DND-41 (cell line): ENCODE measurements at regions not wholly inside any gene's neighbourhood (a gene's known extent, or its start where the extent isn't known, plus 50 kb on each side); places are given as distances from the start of the nearest gene placed in this dataset.

Experiments
- ATAC-seq: fragments of 200-7000 bp; cut with Tn5 transposase; 3 replicates; pipeline ENCODE4 v1.9.1; 2021; ENCODE audit warnings: low read depth; ENCODE audit not compliant: insufficient read depth
- DNase-seq: peaks from one replicate; pipeline ENCODE4 v3.0.0-alpha.2; 2020
- H2AFZ ChIP-seq: 2 replicates; pipeline ENCODE4 v1.6.0; 2012; ENCODE audit warnings: low read depth, low read length
- H3K27ac ChIP-seq: 2 replicates; pipeline ENCODE4 v1.5.1; 2012; ENCODE audit warnings: low read length, inconsistent platforms
- H3K27me3 ChIP-seq: fragments of 200-600 bp; sonication (generic); 2 replicates; pipeline ENCODE4 v1.6.0; 2012; ENCODE audit warnings: low read length, mild to moderate bottlenecking, inconsistent platforms; ENCODE audit not compliant: insufficient read depth, poor library complexity
- H3K36me3 ChIP-seq: 2 replicates; pipeline ENCODE4 v1.5.1; 2012; ENCODE audit warnings: low read length, inconsistent platforms; ENCODE audit not compliant: insufficient read depth
- H3K4me1 ChIP-seq: 2 replicates; pipeline ENCODE4 v1.5.1; 2012; ENCODE audit warnings: mild to moderate bottlenecking, low read length; ENCODE audit not compliant: insufficient read depth
- H3K4me2 ChIP-seq: 2 replicates; pipeline ENCODE4 v1.6.0; 2012; ENCODE audit warnings: mild to moderate bottlenecking, moderate library complexity, low read length, inconsistent platforms; ENCODE audit not compliant: insufficient read depth
- H3K4me3 ChIP-seq, 2 experiments: fragments of 200-600 bp in 1 of 2; shearing (Covaris generic) in 1 of 2; 2 replicates each; pipeline ENCODE4 v1.5.1; 2012 to 2016; ENCODE audit warnings: inconsistent platforms in 2 of 2, low read length in 2 of 2, mild to moderate bottlenecking in 2 of 2, low read depth in 1 of 2, moderate library complexity in 1 of 2
- H3K79me2 ChIP-seq: 2 replicates; pipeline ENCODE4 v1.6.0; 2012; ENCODE audit warnings: low read length, inconsistent platforms; ENCODE audit not compliant: insufficient read depth
- H3K9ac ChIP-seq: 2 replicates; pipeline ENCODE4 v1.6.0; 2012; ENCODE audit warnings: low read depth, mild to moderate bottlenecking, inconsistent platforms, low read length, moderate library complexity
- H3K9me3 ChIP-seq: 2 replicates; pipeline ENCODE4 v1.5.1; 2012; ENCODE audit warnings: low read length, moderate library complexity, mild to moderate bottlenecking, inconsistent platforms; ENCODE audit not compliant: insufficient read depth, severe bottlenecking
- H4K20me1 ChIP-seq: 2 replicates; pipeline ENCODE4 v1.6.0; 2012; ENCODE audit warnings: low read length; ENCODE audit not compliant: insufficient read depth
- CTCF ChIP-seq: IDR thresholded peaks from 2 replicates; pipeline ENCODE4 v1.5.1; 2012; ENCODE audit warnings: borderline replicate concordance, low read length, moderate library complexity, mild to moderate bottlenecking; ENCODE audit not compliant: poor library complexity, severe bottlenecking; ENCODE audit errors: extremely low read depth
- EZH2 ChIP-seq: IDR thresholded peaks from 3 replicates; pipeline ENCODE4 v1.6.1; 2012; ENCODE audit warnings: borderline replicate concordance, low read depth, mild to moderate bottlenecking, moderate library complexity, low read length, inconsistent platforms; ENCODE audit not compliant: severe bottlenecking

DNA sequence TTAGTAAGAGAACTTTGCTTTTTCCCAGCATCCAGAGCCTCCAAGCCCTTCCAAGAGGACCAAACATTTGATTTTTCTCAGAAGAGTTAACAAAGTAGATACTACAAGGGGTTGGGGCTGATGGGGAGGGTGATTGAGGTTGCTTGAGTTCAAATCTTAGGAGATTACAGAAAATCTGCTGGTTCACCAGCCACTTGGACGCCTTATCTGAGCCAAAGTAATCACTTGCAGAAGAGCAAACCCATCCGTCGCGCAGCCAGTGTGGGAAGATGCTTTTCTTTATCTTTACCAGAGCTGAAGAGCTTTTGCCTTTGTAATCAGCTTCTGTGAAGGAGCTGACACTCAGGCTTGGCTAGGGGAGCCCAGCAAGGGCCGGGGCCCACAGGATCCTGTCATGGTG, 91.9 kb upstream of the CTTNBP2NL start:
- no peaks in the 10 kb centered on the region for H3K4me1 ChIP-seq
- H3K36me3 ChIP-seq = no peaks in the 10 kb centered on the region
- no peak for ATAC-seq
- TF ChIP-seq EZH2 (no peak), CTCF (no peak)
- no peaks in the 10 kb centered on the region for H3K9me3 ChIP-seq
- no peak overlapping the region for H3K4me3 ChIP-seq
- no peak overlapping the region for H3K9ac ChIP-seq
- DNase-seq = no peak
- H2AFZ ChIP-seq = no peak overlapping the region
- no peak overlapping the region for H3K4me2 ChIP-seq
- peaks cover 22% of the 10 kb centered on the region for H3K27me3 ChIP-seq
- H3K79me2 ChIP-seq = no peaks in the 10 kb centered on the region
- H3K27ac ChIP-seq = no peak overlapping the region
- H4K20me1 ChIP-seq = no peaks in the 10 kb centered on the region

GRCh38 chr1:112304612-112305011, 91.4 kb upstream of the CTTNBP2NL start:
- ATAC-seq (no peak), DNase-seq (no peak)
- H3K27me3 ChIP-seq = peaks cover 18% of the 10 kb centered on the region
- H3K79me2 ChIP-seq = no peaks in the 10 kb centered on the region
- H3K36me3 ChIP-seq = no peaks in the 10 kb centered on the region
- H3K4me1 ChIP-seq = no peaks in the 10 kb centered on the region
- H3K9me3 ChIP-seq = no peaks in the 10 kb centered on the region
- H3K9ac ChIP-seq = no peak overlapping the region
- H3K4me3 ChIP-seq = no peak overlapping the region
- TF ChIP-seq EZH2 (no peak), CTCF (no peak)
- no peak overlapping the region for H3K4me2 ChIP-seq
- no peaks in the 10 kb centered on the region for H4K20me1 ChIP-seq
- no peak overlapping the region for H3K27ac ChIP-seq
- H2AFZ ChIP-seq = no peak overlapping the region

GRCh38 chr1:112307930-112308591, 88.0 kb upstream of the CTTNBP2NL start:
- Histone ChIP-seq H3K36me3 (no peaks in the 10 kb centered on the region), H3K9ac (no peak overlapping the region), H3K9me3 (no peaks in the 10 kb centered on the region), H2AFZ (no peak overlapping the region), H3K27me3 (peaks cover 22% of the 10 kb centered on the region), H3K4me3 (no peak overlapping the region), H3K27ac (no peak overlapping the region), H4K20me1 (no peaks in the 10 kb centered on the region), H3K79me2 (no peaks in the 10 kb centered on the region), H3K4me1 (no peaks in the 10 kb centered on the region), H3K4me2 (no peak overlapping the region)
- ATAC-seq (no peak), DNase-seq (no peak)
- TF ChIP-seq CTCF = no peak
- no peak for TF ChIP-seq EZH2

DNA sequence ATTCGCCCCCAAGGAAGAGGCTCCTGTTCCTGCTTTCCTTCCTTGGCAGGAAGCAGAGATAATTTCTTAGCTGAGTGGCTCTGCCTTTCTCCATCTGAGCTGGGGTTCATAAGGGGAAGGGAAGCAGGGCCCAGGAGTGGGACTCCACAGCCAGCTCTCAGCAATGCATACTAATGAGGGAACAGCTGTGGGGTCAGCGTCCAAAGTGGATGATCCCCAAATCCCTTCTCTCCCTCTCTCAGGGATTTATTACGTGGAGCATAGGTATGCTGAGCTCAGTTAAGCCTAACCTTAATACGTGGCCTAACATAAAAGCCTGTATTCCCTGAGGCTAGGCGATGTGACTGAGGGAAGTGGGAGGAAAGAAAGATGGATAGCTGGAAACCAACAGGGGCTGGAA, 87.3 kb upstream of the CTTNBP2NL start:
- Histone ChIP-seq H3K36me3 (no peaks in the 10 kb centered on the region), H3K9ac (no peak overlapping the region), H3K27ac (no peak overlapping the region), H3K4me2 (no peak overlapping the region), H3K27me3 (peaks cover 19% of the 10 kb centered on the region), H3K4me3 (no peak overlapping the region), H2AFZ (no peak overlapping the region), H3K4me1 (no peaks in the 10 kb centered on the region), H4K20me1 (no peaks in the 10 kb centered on the region), H3K79me2 (no peaks in the 10 kb centered on the region), H3K9me3 (no peaks in the 10 kb centered on the region)
- DNase-seq (no peak), ATAC-seq (no peak)
- TF ChIP-seq EZH2 = no peak
- TF ChIP-seq CTCF = no peak
